GM21390 (cell line): ENCODE measurements at regions not wholly inside any gene's neighbourhood (a gene's known extent, or its start where the extent isn't known, plus 50 kb on each side); places are given as distances from the start of the nearest gene placed in this dataset.
"Not testable (repeated sequence)": the region's sequence is repeated elsewhere in the genome, so short reads cannot be mapped to it uniquely, and the experiment has no call there.

Source experiments
- ATAC-seq: cut with Tn5 transposase; IDR thresholded peaks from one replicate; pipeline ENCODE4 v1.9.1; 2021; ENCODE audit not compliant: unreplicated experiment

GRCh38 chr11:127994736-127995135 lies 592.6 kb downstream of the ETS1 start:
- ATAC-seq = no peak

GRCh38 chr11:127993788-127994187 lies 593.6 kb downstream of the ETS1 start:
- ATAC-seq = no peak

DNA sequence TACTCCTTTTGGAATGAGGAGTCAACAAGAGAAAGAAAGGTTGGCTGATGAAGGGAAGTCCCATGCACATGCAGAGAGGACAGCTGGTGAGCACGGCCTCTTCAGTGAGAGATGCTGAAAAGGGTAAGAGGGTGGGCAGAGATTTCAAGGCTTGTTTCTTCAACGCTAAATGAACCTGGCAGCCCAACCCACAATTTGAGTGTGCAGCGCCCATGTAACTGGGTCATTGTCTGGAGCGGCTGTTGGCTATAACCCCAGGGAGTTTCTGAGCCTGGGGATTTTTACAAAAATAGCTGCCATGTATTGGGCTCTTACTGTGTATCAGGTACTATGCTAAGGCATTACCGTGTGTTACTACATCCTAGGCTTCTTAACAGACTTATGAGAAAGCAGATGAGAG lies 594.1 kb downstream of the ETS1 start:
- ATAC-seq = no peak

GRCh38 chr11:127986073-127986472 lies 601.3 kb downstream of the ETS1 start:
- no peak for ATAC-seq

DNA sequence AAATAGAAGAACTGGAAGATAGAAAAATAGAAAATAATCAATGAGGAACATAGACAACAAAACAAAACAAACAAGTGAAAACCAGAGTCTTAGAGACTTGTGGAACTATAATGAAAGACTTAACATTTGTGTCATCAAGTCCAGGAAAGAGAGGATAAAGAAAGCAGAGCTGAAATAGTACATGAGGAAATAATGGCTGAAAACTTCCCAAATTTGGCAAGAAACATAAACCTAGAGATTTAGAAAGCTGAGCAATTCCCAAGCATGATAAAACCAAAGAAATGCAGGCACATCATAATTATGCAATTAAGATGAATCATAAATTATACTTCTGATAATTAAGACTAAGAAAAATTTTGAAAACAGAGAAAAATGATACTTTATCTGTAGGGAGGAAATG lies 614.5 kb downstream of the ETS1 start:
- ATAC-seq = no peak

GRCh38 chr11:127971448-127971847 lies 615.9 kb downstream of the ETS1 start:
- ATAC-seq = no peak

- ATAC-seq = no peak
Observed at GRCh38 chr11:127966821-127967220, 620.5 kb downstream of the ETS1 start.

- no peak for ATAC-seq
Observed at GRCh38 chr11:127965939-127966668, 621.3 kb downstream of the ETS1 start.

DNA sequence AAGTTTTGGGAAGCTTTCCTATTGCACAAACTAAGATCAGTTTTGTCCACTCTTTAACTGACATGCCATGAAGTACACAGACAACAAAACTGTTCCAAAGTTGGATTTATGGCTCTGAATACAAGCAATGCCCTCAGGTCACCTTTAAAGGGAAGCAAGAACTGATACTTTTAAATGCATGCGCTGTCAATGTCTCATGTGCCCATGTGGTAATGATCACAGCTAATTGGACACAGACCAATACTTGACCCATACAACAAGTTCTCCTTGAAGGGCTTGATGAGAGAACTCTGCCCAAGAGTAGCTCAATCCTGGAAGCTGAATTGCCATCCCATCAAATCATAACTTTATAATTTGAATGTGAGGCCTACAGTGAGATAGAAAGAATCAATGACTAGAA lies 624.9 kb downstream of the ETS1 start:
- no peak for ATAC-seq

DNA sequence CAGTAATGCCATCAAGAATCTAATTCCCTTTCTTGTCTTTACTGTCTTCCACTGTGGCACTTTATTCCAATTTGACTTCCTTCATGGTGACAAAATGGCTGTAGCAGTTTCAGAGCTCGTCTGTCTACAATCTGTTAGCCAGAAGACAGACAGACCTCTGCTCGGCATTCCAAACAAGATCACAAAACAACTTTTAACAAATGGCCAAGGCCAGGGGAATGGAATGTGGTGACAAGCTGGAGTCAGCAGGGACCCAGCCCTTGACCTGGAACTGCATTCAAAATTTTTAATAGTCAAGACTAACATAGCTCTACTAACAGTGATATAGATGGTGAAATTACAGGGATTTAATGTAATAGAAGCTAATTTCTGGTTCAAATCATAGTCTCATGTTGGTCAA lies 637.2 kb downstream of the ETS1 start:
- no peak for ATAC-seq

- no peak for ATAC-seq
Observed at GRCh38 chr11:127943763-127944162, 643.6 kb downstream of the ETS1 start.

- no peak for ATAC-seq
Observed at GRCh38 chr11:127943152-127943551, 644.2 kb downstream of the ETS1 start.

DNA sequence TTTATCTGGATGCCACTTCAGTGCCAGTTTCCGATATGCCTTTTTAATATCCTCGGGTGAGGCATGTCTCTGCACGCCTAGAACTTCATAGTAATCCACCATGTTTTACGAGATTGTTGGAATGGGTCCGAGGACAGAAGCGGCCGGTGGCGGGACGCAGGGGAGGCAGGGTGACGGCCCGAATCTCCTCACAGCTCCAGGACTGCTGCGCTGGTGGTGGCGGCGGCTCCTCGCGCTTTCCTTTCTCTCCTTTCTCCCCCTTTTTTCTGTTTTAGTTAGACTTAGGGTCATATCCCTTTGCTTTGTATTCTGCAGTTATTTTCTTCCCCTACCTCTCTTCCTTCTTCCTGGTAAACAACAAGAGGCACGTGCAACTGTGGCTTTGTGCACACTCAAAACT lies 645.8 kb downstream of the ETS1 start:
- ATAC-seq = not testable (repeated sequence)

DNA sequence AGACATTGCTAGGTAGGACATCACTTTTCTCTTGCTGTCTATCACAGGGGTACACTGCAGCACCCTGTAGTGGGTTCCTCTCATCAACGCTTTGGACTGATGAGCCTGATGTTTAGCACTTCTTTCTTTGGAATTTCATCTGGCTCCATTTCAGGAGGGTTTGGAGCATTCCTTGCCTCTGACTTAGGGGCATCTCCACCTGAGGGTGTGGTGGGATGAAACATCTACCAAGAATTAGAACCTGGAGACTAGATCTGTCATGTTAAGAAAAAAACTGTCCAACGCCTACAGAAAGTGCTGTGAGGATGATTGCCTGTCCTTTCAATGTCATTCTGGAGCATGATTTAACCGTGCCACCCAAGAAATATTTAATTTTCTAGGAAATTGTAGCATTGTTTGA lies 648.4 kb downstream of the ETS1 start:
- no peak for ATAC-seq

GRCh38 chr11:127935081-127935480 lies 652.3 kb downstream of the ETS1 start:
- ATAC-seq = no peak

- ATAC-seq = not testable (repeated sequence)
Observed at GRCh38 chr11:127933961-127934360, 653.4 kb downstream of the ETS1 start.

DNA sequence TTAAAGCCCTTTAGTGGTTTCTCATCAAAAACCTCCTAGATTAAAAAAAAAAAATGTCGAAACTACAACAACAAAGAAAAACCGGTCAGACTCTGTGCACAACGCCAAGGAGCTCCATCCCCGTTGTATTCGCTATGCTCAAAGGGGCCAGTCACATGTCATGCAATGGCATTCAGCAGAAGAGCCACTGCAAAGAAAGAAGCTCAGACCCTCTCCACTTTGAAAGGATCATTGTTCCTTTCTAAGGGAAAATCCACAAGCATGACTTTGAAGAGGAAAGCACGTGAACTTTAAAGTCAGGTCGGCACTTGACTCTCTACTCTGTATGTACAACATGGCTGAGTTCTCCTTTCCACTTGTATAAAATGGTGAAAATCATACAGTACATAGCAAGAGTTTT lies 655.6 kb downstream of the ETS1 start:
- no peak for ATAC-seq

- ATAC-seq = no peak
Observed at GRCh38 chr11:127926721-127927120, 660.6 kb downstream of the ETS1 start.

GRCh38 chr11:127925475-127925874 lies 661.9 kb downstream of the ETS1 start:
- no peak for ATAC-seq

DNA sequence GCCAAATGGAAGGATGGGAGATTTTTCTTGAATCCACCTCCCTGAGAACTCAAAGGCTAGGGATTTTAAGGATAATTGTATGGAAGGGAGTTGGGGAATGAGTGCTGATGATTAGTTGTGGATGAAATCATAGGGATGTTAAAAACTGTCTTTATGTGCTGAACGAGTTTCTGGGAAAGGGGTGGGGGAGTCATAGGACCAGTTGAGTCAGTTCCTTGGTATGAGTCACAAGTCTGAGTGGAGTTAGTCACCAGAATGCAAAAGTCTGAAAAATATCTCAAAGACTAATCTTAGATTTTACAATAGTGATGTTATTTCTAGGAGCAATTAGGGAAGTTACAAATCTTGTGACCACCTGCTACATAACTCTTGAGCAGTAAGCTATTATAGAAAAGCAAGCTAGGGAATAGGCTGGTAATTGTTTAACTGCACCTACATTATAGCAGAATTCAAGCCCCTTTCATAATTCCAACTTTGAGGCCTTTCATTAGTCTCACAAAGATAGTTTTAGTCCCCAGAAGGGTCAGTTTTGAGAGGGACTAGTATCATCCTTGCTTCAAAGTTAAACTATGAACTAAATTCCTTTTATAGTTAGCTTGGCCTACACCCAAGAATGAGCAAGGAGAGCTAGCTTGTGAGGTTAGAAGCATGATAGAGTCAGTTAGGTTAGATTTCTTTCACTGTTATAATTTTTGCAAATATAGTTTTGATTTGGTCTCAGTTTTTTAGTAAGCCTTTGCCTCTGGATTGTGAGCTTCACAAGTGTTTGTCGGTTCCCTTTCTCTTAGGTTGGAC lies 668.0 kb downstream of the ETS1 start:
- no peak for ATAC-seq

DNA sequence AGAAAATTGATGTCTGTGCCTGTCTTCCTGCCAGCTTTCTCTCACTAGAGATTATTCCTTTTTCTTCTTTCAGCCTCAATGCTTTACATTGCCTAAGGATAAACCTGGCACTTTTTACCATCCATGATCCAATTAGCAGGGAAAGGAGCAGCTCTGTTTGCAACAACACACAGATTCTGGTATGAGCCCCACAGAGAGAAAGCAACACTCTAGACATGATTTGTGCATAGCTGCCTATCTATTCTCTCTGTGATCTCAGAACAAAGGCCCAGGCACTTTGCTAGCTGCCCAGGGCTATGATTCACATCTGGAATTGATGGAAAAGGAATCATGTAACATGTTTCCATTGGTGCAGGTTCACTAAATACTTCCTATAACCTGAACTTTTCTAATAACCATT lies 685.0 kb downstream of the ETS1 start:
- ATAC-seq = no peak
